H1 (cell line): ENCODE measurements at regions not wholly inside any gene's neighbourhood (a gene's known extent, or its start where the extent isn't known, plus 50 kb on each side); places are given as distances from the start of the nearest gene placed in this dataset.

Experiments
- CTCF ChIA-PET: fragments of 300-600 bp; sonication (Branson Sonifier 250); formaldehyde crosslinking; loops from one replicate; lab custom pipeline; 2021; ENCODE audit not compliant: partially characterized antibody; lab: Charles Lee
- POLR2A ChIA-PET: fragments of 300-600 bp; sonication (Branson Sonifier 250); formaldehyde crosslinking; loops from one replicate; lab custom pipeline; 2021; ENCODE audit warnings: inconsistent platforms; ENCODE audit not compliant: partially characterized antibody; lab: Charles Lee
- DNase-seq, 2 experiments: peaks; one replicate each; pipeline versions ENCODE4 v3.0.0 to v3.0.0-alpha.2; 2010 to 2022; ENCODE audit warnings: low spot score in 2 of 2, low read depth in 1 of 2, mixed read lengths in 1 of 2
- FAIRE-seq: peaks from 2 replicates; lab custom pipeline; 2011; peaks lifted over from hg19 to GRCh38; lab: Jason Lieb, UNC
- H2AFZ ChIP-seq: 2 replicates; pipeline ENCODE4 v1.8.1; 2012; ENCODE audit warnings: low read length, inconsistent platforms
- H2AK5ac ChIP-seq: 2 replicates; pipeline ENCODE4 v1.6.1; 2013; ENCODE audit warnings: low read depth, low read length
- H2BK120ac ChIP-seq: replicated peaks from 2 replicates; pipeline ENCODE3; 2013; ENCODE audit warnings: low read depth, low read length, inconsistent platforms
- H2BK12ac ChIP-seq: 2 replicates; pipeline ENCODE4 v1.6.1; 2013; ENCODE audit warnings: low read depth, low read length
- H2BK15ac ChIP-seq: 2 replicates; pipeline ENCODE4 v1.6.1; 2013; ENCODE audit warnings: low read length
- H2BK20ac ChIP-seq: 2 replicates; pipeline ENCODE4 v1.6.1; 2013; ENCODE audit warnings: low read length
- H2BK5ac ChIP-seq: 2 replicates; pipeline ENCODE4 v1.6.1; 2013; ENCODE audit warnings: low read depth, low read length
- H3K14ac ChIP-seq: 2 replicates; pipeline ENCODE4 v1.6.1; 2013; ENCODE audit warnings: inconsistent platforms; ENCODE audit not compliant: insufficient read length
- H3K18ac ChIP-seq: 2 replicates; pipeline ENCODE4 v1.6.1; 2013; ENCODE audit warnings: low read length; ENCODE audit errors: extremely low read depth
- H3K23ac ChIP-seq: 2 replicates; pipeline ENCODE4 v1.6.1; 2013; ENCODE audit warnings: inconsistent platforms; ENCODE audit not compliant: insufficient read length
- H3K23me2 ChIP-seq: 2 replicates; pipeline ENCODE4 v1.6.1; 2013; ENCODE audit warnings: low read depth, low read length
- H3K27ac ChIP-seq: 2 replicates; pipeline ENCODE4 v1.6.1; 2011; ENCODE audit warnings: low read depth, low read length, inconsistent platforms
- H3K27me3 ChIP-seq, 4 experiments: replicated peaks in 1 of 4; 1 replicate in 1 of 4; 2 replicates in 3 of 4; pipeline versions ENCODE4 v1.6.1 to v1.8.1; 2011 to 2013; ENCODE audit warnings: low read length in 3 of 4, mild to moderate bottlenecking in 3 of 4, inconsistent platforms in 2 of 4, mixed read lengths in 2 of 4, moderate library complexity in 1 of 4; ENCODE audit not compliant: control insufficient read depth in 3 of 4, insufficient read depth in 3 of 4; ENCODE audit errors: extremely low read depth in 1 of 4
- H3K36me3 ChIP-seq, 4 experiments: 2 replicates each; pipeline versions ENCODE4 v1.6.1 to v1.8.1; 2011 to 2013; ENCODE audit warnings: mild to moderate bottlenecking in 4 of 4, low read length in 3 of 4, moderate library complexity in 2 of 4, control low read depth in 1 of 4, inconsistent platforms in 1 of 4; ENCODE audit not compliant: insufficient read depth in 4 of 4, control insufficient read depth in 2 of 4
- H3K4ac ChIP-seq: replicated peaks from 2 replicates; pipeline ENCODE3; 2013; ENCODE audit warnings: low read length, low read depth, mixed read lengths, inconsistent platforms; ENCODE audit not compliant: insufficient read length
- H3K4me1 ChIP-seq, 4 experiments: replicated peaks in 1 of 4; 1 replicate in 1 of 4; 2 replicates in 3 of 4; pipeline versions ENCODE4 v1.6.1 to v1.8.1; 2011 to 2013; ENCODE audit warnings: low read length in 3 of 4, inconsistent platforms in 2 of 4, mixed read lengths in 1 of 4; ENCODE audit not compliant: insufficient read depth in 4 of 4, control insufficient read depth in 3 of 4
- H3K4me2 ChIP-seq, 2 experiments: 2 replicates each; pipeline versions ENCODE4 v1.6.1 to v1.8.1; 2011 to 2013; ENCODE audit warnings: low read depth in 2 of 2, low read length in 2 of 2, control low read depth in 1 of 2, inconsistent platforms in 1 of 2, mild to moderate bottlenecking in 1 of 2; ENCODE audit not compliant: insufficient read depth in 1 of 2
- H3K4me3 ChIP-seq, 4 experiments: fragments of 200-600, 300-600 bp in 1 of 4; sonication (generic), shearing (Covaris generic), sonication (Bioruptor Twin) in 1 of 4; 2 replicates each; pipeline versions ENCODE4 v1.5.1 to v1.8.1; 2011 to 2016; ENCODE audit warnings: low read length in 4 of 4, low read depth in 3 of 4, control low read depth in 2 of 4, inconsistent platforms in 2 of 4, mild to moderate bottlenecking in 2 of 4, mixed read lengths in 1 of 4, moderate library complexity in 1 of 4; ENCODE audit not compliant: insufficient read depth in 2 of 4; ENCODE audit errors: extremely low read depth in 1 of 4
- H3K56ac ChIP-seq: replicated peaks from 2 replicates; pipeline ENCODE3; 2013; ENCODE audit warnings: low read depth, mild to moderate bottlenecking, mixed read lengths, low read length, inconsistent platforms; ENCODE audit not compliant: insufficient read length
- H3K79me1 ChIP-seq: 2 replicates; pipeline ENCODE4 v1.6.1; 2013; ENCODE audit warnings: low read depth, low read length, control low read depth
- H3K79me2 ChIP-seq, 2 experiments: 2 replicates each; pipeline versions ENCODE4 v1.6.1 to v1.8.1; 2012 to 2013; ENCODE audit warnings: low read length in 2 of 2, mild to moderate bottlenecking in 2 of 2, inconsistent platforms in 1 of 2; ENCODE audit not compliant: insufficient read depth in 2 of 2, control insufficient read depth in 1 of 2
- H3K9ac ChIP-seq, 4 experiments: replicated peaks in 1 of 4; 1 replicate in 1 of 4; 2 replicates in 3 of 4; pipeline versions ENCODE4 v1.6.1 to v1.8.1; 2011 to 2013; ENCODE audit warnings: low read depth in 3 of 4, low read length in 3 of 4, control low read depth in 2 of 4, mild to moderate bottlenecking in 2 of 4, moderate library complexity in 2 of 4, inconsistent platforms in 1 of 4; ENCODE audit errors: extremely low read depth in 1 of 4
- H3K9me3 ChIP-seq, 2 experiments: 2 replicates each; pipeline versions ENCODE4 v1.6.1 to v1.8.1; 2012 to 2013; ENCODE audit warnings: mild to moderate bottlenecking in 2 of 2, moderate library complexity in 2 of 2, control low read depth in 1 of 2, inconsistent platforms in 1 of 2, low read depth in 1 of 2, low read length in 1 of 2, mixed read lengths in 1 of 2; ENCODE audit not compliant: insufficient read depth in 2 of 2
- H4K20me1 ChIP-seq, 2 experiments: replicated peaks in 1 of 2; 2 replicates each; pipeline versions ENCODE3 to v1.8.1; 2011 to 2013; ENCODE audit warnings: inconsistent platforms in 2 of 2, low read length in 2 of 2, mild to moderate bottlenecking in 1 of 2; ENCODE audit not compliant: insufficient read depth in 2 of 2, control insufficient read depth in 1 of 2
- H4K5ac ChIP-seq: 2 replicates; pipeline ENCODE4 v1.6.1; 2013; ENCODE audit warnings: low read length, low read depth, mixed read lengths, inconsistent platforms; ENCODE audit not compliant: insufficient read length
- H4K8ac ChIP-seq: 2 replicates; pipeline ENCODE4 v1.8.0; 2013; ENCODE audit warnings: mild to moderate bottlenecking, moderate library complexity, low read length, inconsistent platforms; ENCODE audit not compliant: insufficient read depth; ENCODE audit errors: extremely low read depth
- H4K91ac ChIP-seq: replicated peaks from 2 replicates; pipeline ENCODE3; 2013; ENCODE audit warnings: low read length, mixed read lengths, inconsistent platforms; ENCODE audit not compliant: insufficient read length
- CHD2 ChIP-seq: IDR thresholded peaks from 2 replicates; pipeline ENCODE4 v1.6.1; 2012; ENCODE audit warnings: low read length, improper control_type of control experiment
- EP300 ChIP-seq, 2 experiments: IDR thresholded peaks; 1 replicate in 1 of 2; 2 replicates in 1 of 2; pipeline ENCODE4 v1.6.1; 2011 to 2012; ENCODE audit warnings: low read depth in 2 of 2, low read length in 2 of 2, mild to moderate bottlenecking in 2 of 2, borderline replicate concordance in 1 of 2, inconsistent platforms in 1 of 2, moderate library complexity in 1 of 2

DNA sequence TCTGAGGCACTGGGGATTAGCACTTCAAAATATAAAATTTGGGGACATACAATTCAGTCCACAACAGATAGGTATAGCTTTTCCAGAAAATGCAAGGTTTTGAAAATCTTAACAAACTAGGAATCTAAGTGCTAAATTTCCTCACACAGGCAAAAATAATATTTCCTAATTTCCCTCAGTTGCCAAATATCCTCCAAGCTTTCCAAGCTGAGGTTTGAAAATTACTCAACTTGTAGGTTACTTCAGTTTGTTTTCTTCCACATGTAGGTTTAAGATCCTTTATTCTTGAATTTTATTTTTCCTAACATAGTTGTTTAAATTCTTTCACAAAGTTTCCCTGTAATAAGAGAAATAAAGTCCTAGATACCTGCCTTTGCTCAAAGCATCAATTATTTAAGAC lies 192.9 kb upstream of the NRXN1 start:
- Histone ChIP-seq H3K79me1 (no peaks in the 10 kb centered on the region), H4K20me1 (no peaks in the 10 kb centered on the region), H2AK5ac (no peak overlapping the region), H3K4ac (no peak overlapping the region), H2BK15ac (no peak overlapping the region), H4K5ac (no peak overlapping the region), H3K36me3 (no peaks in the 10 kb centered on the region), H2AFZ (no peak overlapping the region), H3K18ac (no peak overlapping the region), H3K4me3 (no peak overlapping the region), H3K23me2 (no peaks in the 10 kb centered on the region), H3K4me2 (no peak overlapping the region), H3K9me3 (no peaks in the 10 kb centered on the region), H3K23ac (no peak overlapping the region), H3K79me2 (no peaks in the 10 kb centered on the region), H3K14ac (no peak overlapping the region), H2BK20ac (no peak overlapping the region), H2BK5ac (no peak overlapping the region), H3K9ac (no peak overlapping the region), H4K8ac (no peak overlapping the region), H4K91ac (no peak overlapping the region), H2BK120ac (no peak overlapping the region), H2BK12ac (no peak overlapping the region), H3K27me3 (no peaks in the 10 kb centered on the region), H3K56ac (no peak overlapping the region), H3K4me1 (peaks cover 0 to 2% (median 0%) of the 10 kb centered on the region in 4 experiments; a peak in 1 of 7 replicates), H3K27ac (no peak overlapping the region)
- ChIA-PET POLR2A (interaction anchor here (1.6 kb wide), 1 partner anchor 12 kb away, joined by 3 read pairs; no protein-coding TSS in a partner anchor), CTCF (no interaction called here)
- FAIRE-seq (no peak), DNase-seq (no peak)
- TF ChIP-seq CHD2 (no peak), EP300 (IDR thresholded peaks at IDR 0.05; ENCODE audit: borderline replicate concordance in 1 of 2, low read depth in 2 of 2, low read length in 2 of 2) (no peak)
